PC-3 (cell line): ENCODE measurements at regions not wholly inside any gene's neighbourhood (a gene's known extent, or its start where the extent isn't known, plus 50 kb on each side); places are given as distances from the start of the nearest gene placed in this dataset.

Experiments
- ATAC-seq: fragments of 200-7000 bp; cut with Tn5 transposase; 2 replicates; pipeline ENCODE4 v1.9.1; 2020; ENCODE audit warnings: mild to moderate bottlenecking, moderate library complexity
- BruUV-seq: library from RNA; stranded (reverse); fragments of 400-500 nt; replicated peaks from 2 replicates; lab custom pipeline; 2021; lab: Mats Ljungman, UMichigan
- CTCF ChIA-PET: fragments of 300-600 bp; sonication (Branson Sonifier 250); formaldehyde crosslinking; loops from one replicate; lab custom pipeline; 2022; ENCODE audit warnings: antibody characterized with exemption; lab: Charles Lee
- POLR2A ChIA-PET: fragments of 300-600 bp; sonication (Branson Sonifier 250); formaldehyde crosslinking; loops from one replicate; lab custom pipeline; 2022; ENCODE audit warnings: antibody characterized with exemption; ENCODE audit not compliant: unreplicated experiment; lab: Charles Lee
- DNase-seq: peaks from one replicate; pipeline ENCODE4 v3.0.0-alpha.2; 2015
- H2AFZ ChIP-seq: fragments of 300-600 bp; sonication (generic); 2 replicates; pipeline ENCODE4 v1.6.0; 2016; ENCODE audit warnings: antibody characterized with exemption, low read length
- H3F3A ChIP-seq: fragments of 300-600 bp; sonication (generic); one replicate; pipeline ENCODE4 v1.6.0; 2017; ENCODE audit warnings: antibody characterized with exemption, low read length, control low read depth, mild to moderate bottlenecking; ENCODE audit not compliant: unreplicated experiment
- H3K27ac ChIP-seq: fragments of 300-600 bp; sonication (generic); 2 replicates; pipeline ENCODE4 v1.5.1; 2016; ENCODE audit warnings: mild to moderate bottlenecking, low read length
- H3K27me3 ChIP-seq: fragments of 300-600 bp; sonication (generic); 2 replicates; pipeline ENCODE4 v1.6.1; 2016; ENCODE audit warnings: low read length, mixed read lengths
- H3K36me3 ChIP-seq: fragments of 300-600 bp; sonication (generic); 2 replicates; pipeline ENCODE4 v1.6.1; 2016; ENCODE audit warnings: low read depth, mixed run types, low read length, mixed read lengths
- H3K4me1 ChIP-seq: fragments of 300-600 bp; sonication (generic); 2 replicates; pipeline ENCODE4 v1.5.1; 2016; ENCODE audit warnings: low read length; ENCODE audit not compliant: insufficient read depth
- H3K4me2 ChIP-seq: fragments of 300-600 bp; sonication (generic); 2 replicates; pipeline ENCODE4 v1.6.0; 2016; ENCODE audit warnings: low read length
- H3K4me3 ChIP-seq: fragments of 300-600 bp; sonication (generic); 2 replicates; pipeline ENCODE4 v1.5.1; 2016; ENCODE audit warnings: mild to moderate bottlenecking, low read length, mixed read lengths
- H3K79me2 ChIP-seq: fragments of 300-600 bp; sonication (generic); 2 replicates; pipeline ENCODE4 v1.6.1; 2017; ENCODE audit warnings: low read length, mixed read lengths
- H3K9ac ChIP-seq: fragments of 300-600 bp; sonication (generic); 2 replicates; pipeline ENCODE4 v1.6.0; 2016; ENCODE audit warnings: mild to moderate bottlenecking, low read length
- H3K9me2 ChIP-seq: fragments of 300-600 bp; sonication (generic); replicated peaks from 2 replicates; pipeline ENCODE4 v1.6.1; 2016; ENCODE audit warnings: mixed run types, low read length, mixed read lengths
- H3K9me3 ChIP-seq: fragments of 300-600 bp; sonication (generic); 2 replicates; pipeline ENCODE4 v1.6.1; 2016; ENCODE audit warnings: low read length, mixed read lengths
- H4K20me1 ChIP-seq: fragments of 300-600 bp; sonication (generic); 2 replicates; pipeline ENCODE4 v1.6.1; 2016; ENCODE audit warnings: low read length, mixed read lengths
- EZH2 ChIP-seq: fragments of 300-600 bp; sonication (generic); IDR thresholded peaks from one replicate; pipeline ENCODE4 v1.6.1; 2017; ENCODE audit warnings: antibody characterized with exemption, mild to moderate bottlenecking, low read length; ENCODE audit not compliant: unreplicated experiment
- EZH2phosphoT487 ChIP-seq: fragments of 300-600 bp; sonication (generic); IDR thresholded peaks from 2 replicates; pipeline ENCODE4 v1.6.1; 2018; ENCODE audit warnings: mild to moderate bottlenecking, antibody characterized with exemption, low read length, borderline replicate concordance
- intact Hi-C: fragments of 100-400 bp; cut with micrococcal nuclease; formaldehyde crosslinking; loops from 2 replicates; pipeline ENCODE4 v1.9.0; 2023
- TF ChIP-seq, protein P1 (sequence below): fragments of 300-600 bp; sonication (generic); conservative IDR thresholded peaks from 2 replicates; pipeline ENCODE4 v1.5.1; 2017; ENCODE audit warnings: antibody characterized with exemption, low read depth, mild to moderate bottlenecking, low read length

DNA sequence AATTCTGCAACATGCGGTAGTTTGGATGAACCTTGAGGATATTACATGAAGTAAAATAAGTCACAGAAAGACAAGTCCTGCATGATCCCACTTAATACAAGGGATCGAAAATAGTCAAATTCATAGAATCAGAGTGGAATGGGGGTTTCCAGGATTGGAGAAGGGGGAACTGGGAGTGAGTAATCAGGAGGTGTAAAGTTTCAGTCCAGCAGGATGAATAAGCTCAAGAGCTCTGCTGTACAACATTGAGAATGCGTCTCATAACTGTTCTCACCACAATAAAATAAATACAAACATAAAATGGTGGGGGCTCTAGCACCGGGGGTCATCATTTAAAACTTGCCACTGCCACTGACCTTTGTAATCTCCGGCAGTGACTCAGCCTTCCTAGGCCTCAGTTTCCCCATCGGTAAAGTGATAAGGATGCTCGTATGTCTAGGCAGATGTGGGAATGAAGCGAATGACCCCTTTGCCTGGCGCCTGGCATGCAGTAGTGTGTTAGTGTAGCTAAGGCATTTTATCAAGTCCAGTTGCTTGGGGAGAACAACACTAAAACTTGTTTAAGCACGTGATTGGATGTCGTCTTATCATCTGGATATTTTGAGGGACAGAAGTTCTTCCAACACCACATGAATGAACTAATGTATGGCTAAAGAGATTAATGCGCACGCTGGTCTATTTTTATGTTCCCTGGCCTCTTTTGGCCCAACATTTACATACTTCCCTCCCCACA, 421.1 kb downstream of the QKI start:
- no peaks in the 10 kb centered on the region for H4K20me1 ChIP-seq
- no peak for ATAC-seq
- CTCF ChIA-PET = no interaction called here

DNA sequence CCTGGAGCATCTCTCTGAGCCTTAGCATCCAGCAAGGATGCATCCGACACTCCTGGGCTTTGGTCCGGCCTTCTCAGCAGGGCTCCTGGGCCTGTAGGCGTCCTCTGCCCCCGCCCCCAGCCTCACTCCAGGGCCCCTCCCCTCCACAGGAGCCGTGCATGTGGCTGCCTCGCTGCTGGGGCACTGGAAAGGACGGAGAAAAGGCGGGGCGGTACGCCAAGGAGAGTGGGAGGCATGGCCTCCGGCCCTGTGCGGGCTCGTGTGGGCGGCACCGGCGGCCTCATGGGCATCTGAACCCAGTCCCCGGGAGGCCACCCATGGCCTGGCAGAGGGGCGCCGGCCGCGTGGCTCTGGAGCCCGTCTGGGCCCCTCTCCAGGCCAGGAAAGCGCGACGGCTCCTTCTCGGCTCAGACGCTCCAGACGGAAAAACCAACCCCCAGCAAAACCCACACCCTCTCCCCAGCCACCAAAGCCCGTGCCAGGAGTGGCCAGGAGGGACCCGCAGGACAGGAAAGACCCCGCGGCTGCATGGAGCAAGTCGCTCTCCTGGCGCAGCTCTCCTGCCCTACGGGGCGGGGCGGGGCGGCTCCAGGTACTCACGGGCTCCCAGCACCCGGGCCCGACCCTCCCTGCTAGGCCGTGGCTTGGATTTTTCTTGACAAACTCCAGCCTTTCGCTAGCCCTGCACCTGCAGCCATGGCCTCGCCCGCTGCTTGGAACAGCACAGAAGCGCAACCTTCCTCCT, 419.9 kb downstream of the QKI start:
- intact Hi-C loops = no loop called here
- TF ChIP-seq EZH2 = no peak
- TF ChIP-seq, protein P1, sequence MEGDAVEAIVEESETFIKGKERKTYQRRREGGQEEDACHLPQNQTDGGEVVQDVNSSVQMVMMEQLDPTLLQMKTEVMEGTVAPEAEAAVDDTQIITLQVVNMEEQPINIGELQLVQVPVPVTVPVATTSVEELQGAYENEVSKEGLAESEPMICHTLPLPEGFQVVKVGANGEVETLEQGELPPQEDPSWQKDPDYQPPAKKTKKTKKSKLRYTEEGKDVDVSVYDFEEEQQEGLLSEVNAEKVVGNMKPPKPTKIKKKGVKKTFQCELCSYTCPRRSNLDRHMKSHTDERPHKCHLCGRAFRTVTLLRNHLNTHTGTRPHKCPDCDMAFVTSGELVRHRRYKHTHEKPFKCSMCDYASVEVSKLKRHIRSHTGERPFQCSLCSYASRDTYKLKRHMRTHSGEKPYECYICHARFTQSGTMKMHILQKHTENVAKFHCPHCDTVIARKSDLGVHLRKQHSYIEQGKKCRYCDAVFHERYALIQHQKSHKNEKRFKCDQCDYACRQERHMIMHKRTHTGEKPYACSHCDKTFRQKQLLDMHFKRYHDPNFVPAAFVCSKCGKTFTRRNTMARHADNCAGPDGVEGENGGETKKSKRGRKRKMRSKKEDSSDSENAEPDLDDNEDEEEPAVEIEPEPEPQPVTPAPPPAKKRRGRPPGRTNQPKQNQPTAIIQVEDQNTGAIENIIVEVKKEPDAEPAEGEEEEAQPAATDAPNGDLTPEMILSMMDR = no peak
- no peak for TF ChIP-seq EZH2phosphoT487
- H3F3A ChIP-seq = no peaks in the 10 kb centered on the region
- no peak for ATAC-seq
- H3K9me2 ChIP-seq = no peaks in the 10 kb centered on the region
- H2AFZ ChIP-seq = no peak overlapping the region
- H3K9me3 ChIP-seq = no peaks in the 10 kb centered on the region
- H3K4me3 ChIP-seq = no peak overlapping the region
- BruUV-seq = no TSS peak
- DNase-seq = no peak
- no peaks in the 10 kb centered on the region for H3K79me2 ChIP-seq
- no peak overlapping the region for H3K9ac ChIP-seq
- 0 out of 2 replicates have a peak, but pooled peaks cover 7% of the 10 kb centered on the region for H3K27me3 ChIP-seq
- ChIA-PET CTCF (no interaction called here), POLR2A (no interaction called here)
- H3K36me3 ChIP-seq = no peaks in the 10 kb centered on the region
- no peaks in the 10 kb centered on the region for H3K4me1 ChIP-seq
- H4K20me1 ChIP-seq = no peaks in the 10 kb centered on the region
- H3K27ac ChIP-seq = no peak overlapping the region
- H3K4me2 ChIP-seq = no peak overlapping the region

More for the DNA sequence above, 421.1 kb downstream of the QKI start:
- H3K79me2 ChIP-seq = no peaks in the 10 kb centered on the region
- no peak overlapping the region for H3K9ac ChIP-seq
- BruUV-seq = no TSS peak
- H3K36me3 ChIP-seq = no peaks in the 10 kb centered on the region
- H3K4me1 ChIP-seq = no peaks in the 10 kb centered on the region
- no peak overlapping the region for H3K4me2 ChIP-seq
- POLR2A ChIA-PET = no interaction called here
- H2AFZ ChIP-seq = no peak overlapping the region
- no peak for DNase-seq
- H3K9me3 ChIP-seq = no peaks in the 10 kb centered on the region
- H3K9me2 ChIP-seq = no peaks in the 10 kb centered on the region
- 0 out of 2 replicates have a peak, but pooled peaks cover 7% of the 10 kb centered on the region for H3K27me3 ChIP-seq
- no peak for TF ChIP-seq EZH2
- no peak for TF ChIP-seq EZH2phosphoT487
- TF ChIP-seq, protein P1 = no peak
- no peak overlapping the region for H3K4me3 ChIP-seq
- intact Hi-C loops = no loop called here
- no peaks in the 10 kb centered on the region for H3F3A ChIP-seq
- no peak overlapping the region for H3K27ac ChIP-seq

DNA sequence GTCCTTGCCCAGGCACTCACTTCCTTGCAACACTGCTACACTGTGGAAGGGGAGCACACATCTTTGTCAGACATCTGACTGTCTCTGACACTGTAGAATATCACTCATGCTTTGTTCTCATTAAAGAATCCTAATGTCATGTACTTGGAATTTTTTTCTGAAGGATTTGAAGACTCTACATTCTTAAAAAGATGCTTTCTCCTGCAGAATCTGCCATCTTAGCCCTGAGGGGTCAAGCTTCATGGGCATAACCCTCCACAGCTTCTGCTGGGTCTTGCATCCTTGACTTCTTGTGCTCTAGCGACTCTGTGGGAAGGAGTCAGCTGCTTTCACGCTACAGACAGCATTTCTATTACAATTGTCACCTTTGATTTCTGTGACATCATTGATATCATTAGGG, 417.2 kb downstream of the QKI start:
- H3K27ac ChIP-seq = no peak overlapping the region
- no peak for TF ChIP-seq EZH2
- TF ChIP-seq EZH2phosphoT487 = no peak
- TF ChIP-seq, protein P1 = no peak
- no peak overlapping the region for H2AFZ ChIP-seq
- POLR2A ChIA-PET = no interaction called here
- H3K27me3 ChIP-seq = no peaks in the 10 kb centered on the region
- H3K4me2 ChIP-seq = no peak overlapping the region
- CTCF ChIA-PET = no interaction called here
- H3K4me3 ChIP-seq = no peak overlapping the region
- H3K36me3 ChIP-seq = no peaks in the 10 kb centered on the region
- H3K9me3 ChIP-seq = no peaks in the 10 kb centered on the region
- intact Hi-C loops = no loop called here
- ATAC-seq (no peak), DNase-seq (no peak)
- H3K9ac ChIP-seq = no peak overlapping the region
- H3K4me1 ChIP-seq = no peaks in the 10 kb centered on the region
- no peaks in the 10 kb centered on the region for H3F3A ChIP-seq
- no peaks in the 10 kb centered on the region for H3K9me2 ChIP-seq
- H4K20me1 ChIP-seq = no peaks in the 10 kb centered on the region
- H3K79me2 ChIP-seq = no peaks in the 10 kb centered on the region
- BruUV-seq = no TSS peak
